Thyroid gland (tissue), 4 donors: ENCODE measurements at regions not wholly inside any gene's neighbourhood (a gene's known extent, or its start where the extent isn't known, plus 50 kb on each side); places are given as distances from the start of the nearest gene placed in this dataset.

Experiments used
- DNase-seq, 2 donors: peaks; one replicate each; pipeline ENCODE4 v3.0.0-alpha.2; 2019
- H3K27ac ChIP-seq, 3 donors: fragments of 200-600 bp; sonication (generic); 1 replicate in 2 of 3; 2 replicates in 1 of 3; pipeline ENCODE4 v1.5.1; 2016 to 2019; ENCODE audit warnings: mild to moderate bottlenecking in 1 of 3, moderate library complexity in 1 of 3
- H3K27me3 ChIP-seq: fragments of 200-600 bp; sonication (generic); one replicate; pipeline ENCODE4 v1.5.1; 2019
- H3K36me3 ChIP-seq, 2 donors: fragments of 200-600 bp; sonication (generic); one replicate each; pipeline ENCODE4 v1.5.1; 2016 to 2019
- H3K4me1 ChIP-seq, 2 donors: fragments of 200-600 bp; sonication (generic); one replicate each; pipeline ENCODE4 v1.5.1; 2017 to 2019
- H3K4me3 ChIP-seq, 3 donors: fragments of 200-600 bp; sonication (generic); replicated peaks in 1 of 3; 1 replicate in 2 of 3; 2 replicates in 1 of 3; pipeline ENCODE4 v1.5.1; 2016; ENCODE audit warnings: mild to moderate bottlenecking in 1 of 3
- H3K9me3 ChIP-seq: fragments of 200-600 bp; sonication (generic); one replicate; pipeline ENCODE4 v1.5.1; 2017
- CTCF ChIP-seq, 6 experiments: fragments of 200-600 bp in 3 of 6; fragments of 450-650 bp in 3 of 6; sonication (generic) in 3 of 6; IDR thresholded peaks; one replicate each; pipeline ENCODE4 v1.5.1; 2016 to 2019; ENCODE audit warnings: antibody characterized with exemption in 6 of 6, mild to moderate bottlenecking in 2 of 6, inconsistent platforms in 1 of 6, moderate library complexity in 1 of 6
- POLR2A ChIP-seq, 2 donors: fragments of 450-650 bp; IDR thresholded peaks; one replicate each; pipeline ENCODE4 v1.6.1; 2017; ENCODE audit warnings: antibody characterized with exemption in 2 of 2, mild to moderate bottlenecking in 2 of 2, moderate library complexity in 1 of 2
- WGBS, 2 donors: methylation state at CpG; one replicate each; pipeline ENCODE4 v1.1.5; 2017; 5-methylcytosine and 5-hydroxymethylcytosine counted together
- intact Hi-C: fragments of 100-400 bp; cut with DNase I; formaldehyde crosslinking; loops from one replicate; pipeline ENCODE4 v1.15.1; 2023

GRCh38 chr3:150269526-150269925 lies 138.6 kb upstream of the TSC22D2 start:
- WGBS, 2 donors, result 83 to 88% methylated on average over 3 of the region's 3 CpGs
- peaks cover 0 to 13% of the 10 kb centered on the region in 2 donors for H3K4me1 ChIP-seq
- TF ChIP-seq POLR2A (IDR thresholded peaks at IDR 0.05) (no peak), CTCF (IDR thresholded peaks at IDR 0.05) (no peak)
- intact Hi-C loops, result no loop called here
- H3K27me3 ChIP-seq, result no peaks in the 10 kb centered on the region
- H3K27ac ChIP-seq, result no peak overlapping the region
- no peak overlapping the region for H3K4me3 ChIP-seq
- no peak for DNase-seq
- no peaks in the 10 kb centered on the region for H3K36me3 ChIP-seq
- no peaks in the 10 kb centered on the region for H3K9me3 ChIP-seq

GRCh38 chr3:150268426-150269391 lies 139.4 kb upstream of the TSC22D2 start:
- Histone ChIP-seq H3K4me3 (no peak overlapping the region), H3K9me3 (no peaks in the 10 kb centered on the region), H3K4me1 (peaks cover 0 to 13% of the 10 kb centered on the region in 2 donors), H3K27me3 (no peaks in the 10 kb centered on the region), H3K36me3 (no peaks in the 10 kb centered on the region), H3K27ac (no peak overlapping the region)
- WGBS, 2 donors, result 86 to 88% methylated on average over 6 of the region's 6 CpGs
- no peak for TF ChIP-seq CTCF (IDR thresholded peaks at IDR 0.05)
- no peak for TF ChIP-seq POLR2A (IDR thresholded peaks at IDR 0.05)
- intact Hi-C loops, result no loop called here
- no peak for DNase-seq

- no peak for DNase-seq
- no peaks in the 10 kb centered on the region for H3K36me3 ChIP-seq
- WGBS, 2 donors, result 85 to 95% methylated on average over 2 of the region's 2 CpGs
- H3K4me3 ChIP-seq, result no peak overlapping the region
- H3K27me3 ChIP-seq, result no peaks in the 10 kb centered on the region
- no peak overlapping the region for H3K27ac ChIP-seq
- H3K4me1 ChIP-seq, result peaks cover 0 to 13% of the 10 kb centered on the region in 2 donors
- TF ChIP-seq POLR2A (IDR thresholded peaks at IDR 0.05), result no peak
- no peak for TF ChIP-seq CTCF (IDR thresholded peaks at IDR 0.05)
- no peaks in the 10 kb centered on the region for H3K9me3 ChIP-seq
- intact Hi-C loops, result no loop called here
These were observed 140.8 kb upstream of the TSC22D2 start for GRCh38 chr3:150267288-150267687.

- Histone ChIP-seq H3K36me3 (no peaks in the 10 kb centered on the region), H3K4me3 (no peak overlapping the region), H3K27me3 (no peaks in the 10 kb centered on the region), H3K27ac (no peak overlapping the region), H3K9me3 (no peaks in the 10 kb centered on the region), H3K4me1 (peaks cover 0 to 6% of the 10 kb centered on the region in 2 donors)
- 24 to 28% methylated on average over 2 of the region's 2 CpGs for whole genome bisulfite sequencing, 2 donors
- TF ChIP-seq POLR2A (IDR thresholded peaks at IDR 0.05) (no peak), CTCF (IDR thresholded peaks at IDR 0.05) (no peak)
- intact Hi-C loops, result no loop called here
- no peak for DNase-seq
These were observed 142.8 kb upstream of the TSC22D2 start for GRCh38 chr3:150265305-150265704.

- Histone ChIP-seq H3K4me3 (no peak overlapping the region), H3K36me3 (no peaks in the 10 kb centered on the region), H3K4me1 (peaks cover 0 to 6% of the 10 kb centered on the region in 2 donors), H3K27me3 (no peaks in the 10 kb centered on the region), H3K9me3 (no peaks in the 10 kb centered on the region), H3K27ac (no peak overlapping the region)
- no peak for DNase-seq
- 45 to 46% methylated on average over 6 of the region's 6 CpGs for WGBS, 2 donors
- no peak for TF ChIP-seq POLR2A (IDR thresholded peaks at IDR 0.05)
- TF ChIP-seq CTCF (IDR thresholded peaks at IDR 0.05), result no peak
- intact Hi-C loops, result no loop called here
These were observed 143.4 kb upstream of the TSC22D2 start for GRCh38 chr3:150264561-150265279.
